ENCODE measurements at regions not wholly inside any gene's neighbourhood (a gene's known extent, or its start where the extent isn't known, plus 50 kb on each side); places are given as distances from the start of the nearest gene placed in this dataset.
A peak's percentile ranks its signal among the peaks of the same experiment; 100 is the strongest.

DNA sequence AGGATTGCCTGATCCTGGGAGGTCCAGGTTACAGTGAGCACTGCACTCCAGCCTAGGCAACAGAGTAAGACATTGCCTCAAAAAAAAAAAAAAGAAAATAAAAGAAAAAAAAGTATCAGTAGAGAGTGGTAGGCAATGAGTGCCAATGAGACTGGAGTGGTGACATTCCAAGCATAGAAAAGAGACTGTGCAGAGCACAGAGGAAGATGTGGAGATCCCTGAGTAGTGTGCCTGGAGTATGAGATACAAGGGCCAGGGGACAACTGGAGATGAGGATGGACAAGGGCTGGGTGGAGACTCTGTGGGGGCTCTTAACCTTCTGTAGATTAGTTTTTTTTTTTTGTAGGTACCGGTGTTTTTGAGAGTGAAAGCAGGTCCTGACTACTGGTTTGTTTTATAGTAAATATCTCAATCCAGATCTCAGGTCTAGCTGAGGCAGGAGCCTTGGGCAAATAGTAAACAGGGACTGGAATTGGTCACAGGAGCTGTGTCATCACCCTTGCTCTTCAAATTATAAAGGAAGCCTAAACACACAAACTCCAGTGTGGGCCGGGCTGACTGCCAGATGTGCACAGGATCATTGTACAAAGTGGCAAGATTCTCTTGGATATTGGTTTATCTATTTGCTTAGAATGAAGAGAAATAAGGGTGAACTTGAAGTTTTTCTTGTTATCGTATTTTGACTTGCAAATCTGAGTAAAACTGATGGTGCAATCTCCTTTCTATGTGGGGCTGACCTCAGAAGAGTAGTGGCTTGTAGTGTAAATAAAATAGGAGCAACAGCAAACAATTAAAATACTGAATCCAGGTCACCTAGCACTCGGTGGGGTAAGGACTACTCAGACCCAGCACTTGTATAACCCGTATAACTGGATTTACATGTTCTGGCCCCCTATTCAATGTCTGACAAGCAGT, 144.9 kb downstream of the SOX4 start:
- peaks cover 0 to 4% of the 10 kb centered on the region in 2 donors for H3K27me3 Mint-ChIP-seq
- peaks cover 0 to 6% (median 0%) of the 10 kb centered on the region in 8 donors for H3K9me3 Mint-ChIP-seq
- no peaks in the 10 kb centered on the region for H3K4me1 ChIP-seq (ENCODE audit: insufficient read depth, low read length)
- intact Hi-C loops (cut with micrococcal nuclease), result no loop called here
- ChIA-PET CTCF (ENCODE audit: partially characterized antibody) (no interaction called here), POLR2A (ENCODE audit: partially characterized antibody) (no interaction called here)
- no peaks in the 10 kb centered on the region for H3K27me3 ChIP-seq (ENCODE audit: insufficient read depth, low read length)
- H3K36me3 Mint-ChIP-seq, result no peaks in the 10 kb centered on the region
- no peaks in the 10 kb centered on the region for H3K4me1 Mint-ChIP-seq
- H3K4me3 ChIP-seq (ENCODE audit: low read length in 2 of 2), result no peak overlapping the region
- no peak overlapping the region for H3K27ac ChIP-seq (ENCODE audit: low read depth, low read length)
- H3K27ac Mint-ChIP-seq, result no peak overlapping the region
- no peak for DNase-seq
- H3K4me3 Mint-ChIP-seq, result no peak overlapping the region
- H3K9me3 ChIP-seq (ENCODE audit: control insufficient read depth in 1 of 2, low read length in 2 of 2), result no peaks in the 10 kb centered on the region
- H3K36me3 ChIP-seq (ENCODE audit: insufficient read depth, low read length), result no peaks in the 10 kb centered on the region

DNA sequence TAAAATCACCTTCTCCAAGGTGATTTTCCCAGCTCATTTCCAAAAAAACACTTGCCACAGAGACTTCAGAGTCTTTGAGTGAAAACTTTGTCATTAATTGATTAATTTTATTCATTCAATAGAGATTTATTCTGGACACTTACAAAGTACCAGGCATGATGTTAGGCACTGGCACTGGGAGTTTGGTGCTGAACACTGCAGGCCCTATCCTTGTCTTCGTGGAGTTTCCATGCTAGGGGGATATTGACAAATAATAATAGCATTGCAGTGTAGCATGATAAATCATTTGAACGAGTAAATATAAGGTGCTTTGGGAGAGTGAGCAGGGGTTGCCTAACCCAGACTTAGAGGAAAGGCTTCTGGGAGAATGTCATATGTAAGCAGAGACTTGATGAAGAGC, 145.7 kb downstream of the SOX4 start:
- Mint-ChIP-seq H3K9me3 (peaks cover 0 to 5% (median 0%) of the 10 kb centered on the region in 8 donors), H3K4me1 (no peaks in the 10 kb centered on the region), H3K27me3 (peaks cover 0 to 4% of the 10 kb centered on the region in 2 donors), H3K36me3 (no peaks in the 10 kb centered on the region), H3K27ac (no peak overlapping the region), H3K4me3 (no peak overlapping the region)
- no peaks in the 10 kb centered on the region for H3K9me3 ChIP-seq (ENCODE audit: control insufficient read depth in 1 of 2, low read length in 2 of 2)
- POLR2A ChIA-PET (ENCODE audit: partially characterized antibody), result no interaction called here
- no peaks in the 10 kb centered on the region for H3K36me3 ChIP-seq (ENCODE audit: insufficient read depth, low read length)
- no peaks in the 10 kb centered on the region for H3K27me3 ChIP-seq (ENCODE audit: insufficient read depth, low read length)
- CTCF ChIA-PET (ENCODE audit: partially characterized antibody), result no interaction called here
- H3K27ac ChIP-seq (ENCODE audit: low read depth, low read length), result no peak overlapping the region
- no peak overlapping the region for H3K4me3 ChIP-seq (ENCODE audit: low read length in 2 of 2)
- intact Hi-C loops (cut with micrococcal nuclease), result no loop called here
- H3K4me1 ChIP-seq (ENCODE audit: insufficient read depth, low read length), result no peaks in the 10 kb centered on the region
- DNase-seq, result no peak

DNA sequence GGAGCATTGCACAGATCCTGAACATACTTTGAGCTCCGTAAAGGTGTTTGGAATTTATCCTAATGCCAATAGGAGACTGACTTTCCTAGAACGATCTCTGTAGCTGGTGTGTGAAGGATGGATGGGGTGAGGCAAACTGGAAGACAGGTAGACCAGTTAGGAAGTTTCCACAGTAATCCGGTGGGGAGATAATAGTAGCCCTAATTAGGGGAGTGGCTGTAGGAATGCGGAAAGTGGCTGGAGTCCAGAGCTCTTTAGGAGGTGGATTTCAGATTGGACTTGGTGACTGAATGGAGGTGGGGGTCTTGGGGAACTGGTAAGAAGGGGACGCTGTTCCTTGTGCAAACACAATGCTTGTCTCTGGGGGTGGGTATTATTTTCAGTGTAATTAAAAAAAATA, 146.3 kb downstream of the SOX4 start:
- H3K9me3 ChIP-seq (ENCODE audit: control insufficient read depth in 1 of 2, low read length in 2 of 2), result no peaks in the 10 kb centered on the region
- DNase-seq, result no peak
- H3K4me3 ChIP-seq (ENCODE audit: low read length in 2 of 2), result no peak overlapping the region
- H3K27me3 ChIP-seq (ENCODE audit: insufficient read depth, low read length), result no peaks in the 10 kb centered on the region
- intact Hi-C loops (cut with micrococcal nuclease), result no loop called here
- Mint-ChIP-seq H3K27ac (no peak overlapping the region), H3K27me3 (peaks cover 0 to 4% of the 10 kb centered on the region in 2 donors), H3K9me3 (peaks cover 0 to 5% (median 0%) of the 10 kb centered on the region in 8 donors), H3K4me3 (no peak overlapping the region), H3K36me3 (no peaks in the 10 kb centered on the region), H3K4me1 (no peaks in the 10 kb centered on the region)
- ChIA-PET CTCF (ENCODE audit: partially characterized antibody) (no interaction called here), POLR2A (ENCODE audit: partially characterized antibody) (no interaction called here)
- no peaks in the 10 kb centered on the region for H3K4me1 ChIP-seq (ENCODE audit: insufficient read depth, low read length)
- H3K27ac ChIP-seq (ENCODE audit: low read depth, low read length), result no peak overlapping the region
- H3K36me3 ChIP-seq (ENCODE audit: insufficient read depth, low read length), result no peaks in the 10 kb centered on the region

DNA sequence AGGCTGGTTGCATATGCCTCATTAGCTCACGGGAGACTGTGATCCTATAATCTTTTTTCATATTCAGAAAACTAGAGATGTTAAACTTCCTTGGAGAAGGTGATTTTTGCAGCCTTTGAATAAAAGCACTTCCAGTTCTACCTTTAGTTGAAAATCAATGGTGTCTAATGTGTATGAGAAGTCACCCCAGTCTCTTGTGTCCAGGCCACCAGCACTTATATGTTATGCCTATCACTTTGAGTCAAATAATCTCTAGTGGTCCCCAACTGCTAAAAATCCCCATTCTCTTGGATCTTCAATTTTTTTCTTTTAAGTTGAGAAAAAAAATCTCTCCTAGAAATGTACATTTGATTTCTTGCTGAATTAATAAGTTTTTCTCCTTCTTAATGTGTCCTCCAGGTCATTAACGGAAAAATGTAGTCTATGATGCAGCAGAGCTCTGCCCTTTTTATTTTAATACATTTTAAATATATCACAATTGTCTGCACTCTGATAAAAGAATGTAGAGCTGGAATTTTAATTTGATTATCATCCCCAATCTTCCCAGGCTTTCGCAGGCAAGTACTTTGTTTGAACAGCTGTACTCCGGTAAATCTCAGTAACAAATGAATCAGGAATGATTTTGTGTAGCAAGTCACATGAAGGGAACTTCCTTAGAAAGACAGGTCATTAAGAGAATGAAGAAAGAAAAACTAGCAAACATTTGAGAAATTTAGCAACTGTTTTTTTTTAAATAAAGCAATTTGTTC, 147.0 kb downstream of the SOX4 start:
- Histone ChIP-seq H3K27ac (ENCODE audit: low read depth, low read length) (no peak overlapping the region), H3K4me3 (ENCODE audit: low read length in 2 of 2) (no peak overlapping the region), H3K9me3 (ENCODE audit: control insufficient read depth in 1 of 2, low read length in 2 of 2) (no peaks in the 10 kb centered on the region), H3K4me1 (ENCODE audit: insufficient read depth, low read length) (no peaks in the 10 kb centered on the region), H3K27me3 (ENCODE audit: insufficient read depth, low read length) (no peaks in the 10 kb centered on the region), H3K36me3 (ENCODE audit: insufficient read depth, low read length) (no peaks in the 10 kb centered on the region)
- no peak for DNase-seq
- ChIA-PET CTCF (ENCODE audit: partially characterized antibody) (interaction anchor here (0.9 kb wide), 1 partner anchor 11 kb away, joined by 3 read pairs; no protein-coding TSS in a partner anchor), POLR2A (ENCODE audit: partially characterized antibody) (no interaction called here)
- Mint-ChIP-seq H3K27me3 (peaks cover 0 to 4% of the 10 kb centered on the region in 2 donors), H3K27ac (no peak overlapping the region), H3K4me1 (no peaks in the 10 kb centered on the region), H3K4me3 (no peak overlapping the region), H3K36me3 (no peaks in the 10 kb centered on the region), H3K9me3 (peaks cover 0 to 5% (median 0%) of the 10 kb centered on the region in 8 donors)
- intact Hi-C loops (cut with micrococcal nuclease), result no loop called here

DNA sequence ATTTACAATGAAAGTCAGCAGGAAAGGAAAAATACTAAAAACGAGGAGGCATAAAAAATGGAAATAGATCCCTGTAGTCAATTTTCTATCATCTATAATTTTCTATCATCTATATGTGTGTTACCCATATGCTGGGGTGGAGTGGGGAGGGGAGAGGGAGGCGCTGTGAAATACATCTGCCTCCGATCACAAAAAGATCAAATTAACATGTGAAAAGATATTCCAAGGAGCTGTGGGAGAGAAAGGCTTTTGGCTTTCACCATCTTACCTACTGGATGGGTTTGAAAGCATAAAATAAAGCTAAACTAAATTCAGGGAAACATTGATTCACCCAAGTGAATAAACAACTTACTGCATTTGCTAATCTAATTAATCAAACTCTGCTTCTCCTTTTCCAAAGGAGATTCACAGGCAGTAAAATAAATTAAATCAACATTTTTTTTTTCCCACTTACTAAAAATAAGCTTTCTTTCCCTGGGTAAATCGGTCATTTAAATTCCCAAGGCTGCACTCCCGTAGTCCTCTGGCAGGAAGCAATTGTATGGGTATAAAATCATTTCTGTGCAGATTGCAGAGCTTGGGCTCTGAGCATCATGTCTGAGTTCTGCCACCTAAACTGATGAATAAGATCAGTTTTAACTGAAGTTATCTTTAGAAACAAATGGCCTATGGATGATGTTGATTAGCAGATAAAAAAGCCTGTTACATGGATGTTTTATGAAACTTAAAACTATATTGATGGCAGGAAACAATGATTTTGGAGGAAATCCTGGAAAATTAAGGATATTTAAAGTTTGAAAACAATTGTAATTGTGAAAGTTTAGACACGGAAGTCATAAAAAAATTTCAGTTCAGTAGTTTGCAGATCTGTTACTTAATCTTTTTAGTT, 147.9 kb downstream of the SOX4 start:
- Histone ChIP-seq H3K27ac (ENCODE audit: low read depth, low read length) (no peak overlapping the region), H3K27me3 (ENCODE audit: insufficient read depth, low read length) (no peaks in the 10 kb centered on the region), H3K4me3 (ENCODE audit: low read length in 2 of 2) (no peak overlapping the region), H3K9me3 (ENCODE audit: control insufficient read depth in 1 of 2, low read length in 2 of 2) (no peaks in the 10 kb centered on the region), H3K36me3 (ENCODE audit: insufficient read depth, low read length) (no peaks in the 10 kb centered on the region), H3K4me1 (ENCODE audit: insufficient read depth, low read length) (no peaks in the 10 kb centered on the region)
- Mint-ChIP-seq H3K36me3 (no peaks in the 10 kb centered on the region), H3K4me3 (no peak overlapping the region), H3K27ac (peak overlapping the region in 1 of 7 donors; percentile 62), H3K27me3 (peaks cover 0 to 4% of the 10 kb centered on the region in 2 donors), H3K4me1 (no peaks in the 10 kb centered on the region), H3K9me3 (peaks cover 0 to 4% (median 0%) of the 10 kb centered on the region in 8 donors)
- DNase-seq, result no peak
- POLR2A ChIA-PET (ENCODE audit: partially characterized antibody), result no interaction called here
- CTCF ChIA-PET (ENCODE audit: partially characterized antibody), result interaction anchor here (0.9 kb wide), 1 partner anchor 10 kb away, joined by 3 read pairs; no protein-coding TSS in a partner anchor
- intact Hi-C loops (cut with micrococcal nuclease), result no loop called here

DNA sequence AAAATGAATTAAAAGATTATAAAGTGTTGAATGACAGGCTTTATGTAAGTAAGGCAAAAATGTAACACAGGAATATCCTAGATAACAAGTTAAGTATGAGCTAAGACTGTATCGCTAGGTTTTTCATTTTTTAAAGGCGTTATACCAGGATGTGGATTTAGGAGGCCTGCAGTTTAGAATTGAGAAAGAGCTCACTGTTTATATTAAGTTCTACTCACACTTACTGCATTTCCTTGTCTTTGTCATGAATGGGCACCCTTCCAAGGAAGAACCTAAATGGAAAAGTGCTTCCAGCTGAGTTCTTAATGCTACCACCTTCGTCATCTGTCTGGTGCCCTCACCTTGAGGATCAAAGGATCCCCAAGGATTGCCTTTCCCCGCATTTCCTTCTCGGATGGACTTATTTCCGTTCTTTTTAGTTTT, 148.7 kb downstream of the SOX4 start:
- Mint-ChIP-seq H3K4me3 (no peak overlapping the region), H3K36me3 (no peaks in the 10 kb centered on the region), H3K9me3 (peaks cover 0 to 4% (median under 1%) of the 10 kb centered on the region in 8 donors), H3K27me3 (peaks cover 0 to 3% of the 10 kb centered on the region in 2 donors), H3K27ac (no peak overlapping the region), H3K4me1 (no peaks in the 10 kb centered on the region)
- DNase-seq, result no peak
- POLR2A ChIA-PET (ENCODE audit: partially characterized antibody), result no interaction called here
- H3K9me3 ChIP-seq (ENCODE audit: control insufficient read depth in 1 of 2, low read length in 2 of 2), result no peaks in the 10 kb centered on the region
- no peak overlapping the region for H3K4me3 ChIP-seq (ENCODE audit: low read length in 2 of 2)
- no peaks in the 10 kb centered on the region for H3K36me3 ChIP-seq (ENCODE audit: insufficient read depth, low read length)
- no peaks in the 10 kb centered on the region for H3K27me3 ChIP-seq (ENCODE audit: insufficient read depth, low read length)
- intact Hi-C loops (cut with micrococcal nuclease), result no loop called here
- CTCF ChIA-PET (ENCODE audit: partially characterized antibody), result no interaction called here
- no peak overlapping the region for H3K27ac ChIP-seq (ENCODE audit: low read depth, low read length)
- no peaks in the 10 kb centered on the region for H3K4me1 ChIP-seq (ENCODE audit: insufficient read depth, low read length)

DNA sequence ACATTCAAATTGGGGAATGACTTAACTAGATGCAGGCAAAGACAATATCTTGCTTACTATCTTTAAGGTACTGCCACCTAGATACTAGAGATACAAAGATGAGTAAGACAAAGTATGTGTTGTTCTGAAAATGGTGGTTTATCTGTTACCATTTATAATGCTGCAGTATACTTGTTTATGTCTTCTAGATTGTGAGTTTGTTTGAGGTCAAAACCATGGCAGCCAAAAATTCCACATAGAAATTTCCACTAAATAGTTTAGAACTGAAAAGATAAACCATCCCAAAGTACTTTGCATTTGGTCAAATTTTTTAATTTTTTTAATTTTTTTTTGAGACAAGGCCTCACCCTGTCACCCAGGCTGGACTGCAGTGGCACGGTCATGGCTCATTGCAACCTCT, 150.8 kb downstream of the SOX4 start:
- no peaks in the 10 kb centered on the region for H3K4me1 ChIP-seq (ENCODE audit: insufficient read depth, low read length)
- DNase-seq, result no peak
- H3K9me3 ChIP-seq (ENCODE audit: control insufficient read depth in 1 of 2, low read length in 2 of 2), result no peaks in the 10 kb centered on the region
- ChIA-PET CTCF (ENCODE audit: partially characterized antibody) (no interaction called here), POLR2A (ENCODE audit: partially characterized antibody) (no interaction called here)
- no peaks in the 10 kb centered on the region for H3K36me3 ChIP-seq (ENCODE audit: insufficient read depth, low read length)
- no peak overlapping the region for H3K27ac ChIP-seq (ENCODE audit: low read depth, low read length)
- Mint-ChIP-seq H3K27me3 (peaks cover 0 to 2% of the 10 kb centered on the region in 2 donors), H3K4me1 (no peaks in the 10 kb centered on the region), H3K9me3 (peaks cover 0 to 2% (median 0%) of the 10 kb centered on the region in 8 donors), H3K27ac (no peak overlapping the region), H3K4me3 (no peak overlapping the region), H3K36me3 (no peaks in the 10 kb centered on the region)
- intact Hi-C loops (cut with micrococcal nuclease), result no loop called here
- H3K27me3 ChIP-seq (ENCODE audit: insufficient read depth, low read length), result no peaks in the 10 kb centered on the region
- no peak overlapping the region for H3K4me3 ChIP-seq (ENCODE audit: low read length in 2 of 2)
